Erythroblast (primary cell): ENCODE measurements at regions not wholly inside any gene's neighbourhood (a gene's known extent, or its start where the extent isn't known, plus 50 kb on each side); places are given as distances from the start of the nearest gene placed in this dataset.
"Not testable (repeated sequence)": the region's sequence is repeated elsewhere in the genome, so short reads cannot be mapped to it uniquely, and the experiment has no call there.

Source experiments
- GATA1 ChIP-seq: IDR thresholded peaks from 2 replicates; pipeline ENCODE4 v1.6.1; 2011; ENCODE audit warnings: low read depth, mild to moderate bottlenecking, control low read depth, low read length, moderate library complexity
- POLR2A ChIP-seq: IDR thresholded peaks from 2 replicates; pipeline ENCODE4 v1.6.1; 2011; ENCODE audit warnings: mild to moderate bottlenecking, low read length

- TF ChIP-seq GATA1, POLR2A: not testable (repeated sequence)
Observed at GRCh38 chr20:53719171-53719803, 125.6 kb upstream of the ZNF217 start.
